Liver (tissue), 8 donors: ENCODE measurements at regions not wholly inside any gene's neighbourhood (a gene's known extent, or its start where the extent isn't known, plus 50 kb on each side); places are given as distances from the start of the nearest gene placed in this dataset.

Experiments used
- DNase-seq: peaks from one replicate; pipeline ENCODE4 v3.0.0-alpha.2; 2017; ENCODE audit warnings: low spot score
- H3K27ac ChIP-seq, 2 donors: one replicate each; pipeline ENCODE4 v1.7.0; 2013; ENCODE audit warnings: inconsistent platforms in 2 of 2, low read length in 2 of 2, control low read depth in 1 of 2, low read depth in 1 of 2, mild to moderate bottlenecking in 1 of 2
- H3K27me3 ChIP-seq, 4 donors: one replicate each; pipeline versions ENCODE4 v1.6.1 to v1.7.0; 2013; ENCODE audit warnings: low read length in 3 of 4, inconsistent platforms in 1 of 4, mild to moderate bottlenecking in 1 of 4, moderate library complexity in 1 of 4; ENCODE audit not compliant: control insufficient read depth in 4 of 4, insufficient read depth in 4 of 4
- H3K36me3 ChIP-seq, 4 donors: one replicate each; pipeline versions ENCODE4 v1.6.1 to v1.7.0; 2013; ENCODE audit warnings: low read length in 3 of 4, mild to moderate bottlenecking in 3 of 4, low read depth in 1 of 4, moderate library complexity in 1 of 4; ENCODE audit not compliant: control insufficient read depth in 4 of 4, insufficient read depth in 3 of 4
- H3K4me1 ChIP-seq, 4 donors: one replicate each; pipeline versions ENCODE4 v1.6.1 to v1.7.0; 2013; ENCODE audit warnings: low read length in 3 of 4, mild to moderate bottlenecking in 3 of 4, moderate library complexity in 1 of 4; ENCODE audit not compliant: control insufficient read depth in 4 of 4, insufficient read depth in 4 of 4
- H3K4me3 ChIP-seq, 3 donors: one replicate each; pipeline versions ENCODE4 v1.6.1 to v1.7.0; 2013; ENCODE audit warnings: low read length in 3 of 3, control low read depth in 1 of 3, low read depth in 1 of 3, mild to moderate bottlenecking in 1 of 3
- H3K9ac ChIP-seq, 2 donors: one replicate each; pipeline ENCODE4 v1.7.0; 2013; ENCODE audit warnings: low read length in 2 of 2, mild to moderate bottlenecking in 2 of 2, moderate library complexity in 2 of 2, control low read depth in 1 of 2, low read depth in 1 of 2
- H3K9me3 ChIP-seq, 4 donors: one replicate each; pipeline versions ENCODE4 v1.6.1 to v1.7.0; 2013; ENCODE audit warnings: low read length in 3 of 4; ENCODE audit not compliant: control insufficient read depth in 4 of 4
- FOXA1 ChIP-seq: IDR thresholded peaks from 2 replicates; pipeline ENCODE4 v1.6.1; 2016; ENCODE audit warnings: antibody characterized with exemption
- GABPA ChIP-seq, 2 donors: IDR thresholded peaks in 1 of 2; conservative IDR thresholded peaks in 1 of 2; 2 replicates each; pipeline ENCODE4 v1.6.1; 2016; ENCODE audit warnings: antibody characterized with exemption in 2 of 2, mild to moderate bottlenecking in 1 of 2, moderate library complexity in 1 of 2
- HNF4A ChIP-seq, 2 donors: conservative IDR thresholded peaks; 2 replicates each; pipeline ENCODE4 v1.6.1; 2016; ENCODE audit warnings: antibody characterized with exemption in 2 of 2, mild to moderate bottlenecking in 2 of 2
- HNF4G ChIP-seq: IDR thresholded peaks from 2 replicates; pipeline ENCODE4 v1.6.1; 2016; ENCODE audit warnings: antibody characterized with exemption
- NR2F2 ChIP-seq: IDR thresholded peaks from 2 replicates; pipeline ENCODE4 v1.6.1; 2016; ENCODE audit warnings: antibody characterized with exemption
- RXRA ChIP-seq, 2 donors: IDR thresholded peaks; 2 replicates each; pipeline ENCODE4 v1.6.1; 2017 to 2018; ENCODE audit warnings: antibody characterized with exemption in 2 of 2, mild to moderate bottlenecking in 1 of 2
- SP1 ChIP-seq: IDR thresholded peaks from 2 replicates; pipeline ENCODE4 v1.6.1; 2018; ENCODE audit warnings: antibody characterized with exemption, mild to moderate bottlenecking
- TAF1 ChIP-seq: conservative IDR thresholded peaks from 2 replicates; pipeline ENCODE4 v1.6.1; 2016; ENCODE audit warnings: antibody characterized with exemption, mild to moderate bottlenecking
- YY1 ChIP-seq: IDR thresholded peaks from 2 replicates; pipeline ENCODE4 v1.6.1; 2016; ENCODE audit warnings: antibody characterized with exemption, mild to moderate bottlenecking
- WGBS: extraction: QIAGEN DNeasy Blood & Tissue Kit; methylation state at CpG from one replicate; pipeline ENCODE4 v1.1.7; 2013; 5-methylcytosine and 5-hydroxymethylcytosine counted together
- TF ChIP-seq, protein P1 (sequence below): IDR thresholded peaks from 2 replicates; pipeline ENCODE4 v1.6.1; 2016; ENCODE audit warnings: antibody characterized with exemption
- TF ChIP-seq, protein P2 (sequence below): IDR thresholded peaks from 2 replicates; pipeline ENCODE4 v1.6.1; 2016; ENCODE audit warnings: antibody characterized with exemption
- TF ChIP-seq, protein P3 (sequence below): fragments of 150-350 bp; IDR thresholded peaks from 2 replicates; pipeline ENCODE4 v1.5.1; 2017; ENCODE audit warnings: improper control_type of control experiment, low read depth, low read length; ENCODE audit not compliant: missing input control
- TF ChIP-seq, protein P4 (sequence below): IDR thresholded peaks from 2 replicates; pipeline ENCODE4 v1.6.1; 2016; ENCODE audit warnings: antibody characterized with exemption
- TF ChIP-seq, protein P5 (sequence below): IDR thresholded peaks from 2 replicates; pipeline ENCODE4 v1.6.1; 2016; ENCODE audit warnings: antibody characterized with exemption, mild to moderate bottlenecking
- donor health status: healthy.
- donor health status: healthy.
- donor health status: healthy.
- donor health status: healthy.
- donor health status: healthy.

DNA sequence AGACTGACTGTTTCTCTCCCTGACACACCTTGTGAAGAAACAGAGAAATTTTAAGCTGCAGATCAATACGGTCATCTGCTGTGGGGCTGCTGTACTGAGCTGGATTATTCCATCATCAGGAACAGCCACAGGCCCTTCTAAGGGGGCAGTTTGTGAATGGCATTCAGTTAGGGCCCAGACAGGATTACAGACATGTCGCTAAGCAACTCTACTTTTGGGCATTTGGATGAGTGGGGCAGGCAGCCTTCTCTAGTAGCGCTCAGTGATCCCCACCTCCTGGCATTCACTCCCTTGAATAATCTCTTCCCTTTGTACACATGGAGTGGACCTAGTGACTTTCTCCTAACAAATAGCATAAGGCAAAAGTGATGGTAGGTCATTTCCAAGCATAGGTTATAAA lies 144.4 kb upstream of the RARB start:
- WGBS = 94% methylated on average over 3 of the region's 3 CpGs
- Histone ChIP-seq H3K4me1 (no peaks in the 10 kb centered on the region), H3K27me3 (no peaks in the 10 kb centered on the region), H3K9ac (no peak overlapping the region), H3K36me3 (no peaks in the 10 kb centered on the region), H3K4me3 (no peak overlapping the region), H3K9me3 (no peaks in the 10 kb centered on the region), H3K27ac (no peak overlapping the region)
- TF ChIP-seq YY1 (no peak), RXRA (IDR thresholded peaks at IDR 0.05) (no peak), NR2F2 (no peak), FOXA1 (no peak), HNF4A (conservative IDR thresholded peaks at IDR 0.05) (no peak), SP1 (no peak), GABPA (IDR thresholded peaks at IDR 0.05 in 1 of 2, conservative IDR thresholded peaks at IDR 0.05 in 1 of 2) (no peak), TAF1 (no peak)
- TF ChIP-seq, protein P1, sequence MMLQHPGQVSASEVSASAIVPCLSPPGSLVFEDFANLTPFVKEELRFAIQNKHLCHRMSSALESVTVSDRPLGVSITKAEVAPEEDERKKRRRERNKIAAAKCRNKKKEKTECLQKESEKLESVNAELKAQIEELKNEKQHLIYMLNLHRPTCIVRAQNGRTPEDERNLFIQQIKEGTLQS = no peak
- TF ChIP-seq, protein P2, sequence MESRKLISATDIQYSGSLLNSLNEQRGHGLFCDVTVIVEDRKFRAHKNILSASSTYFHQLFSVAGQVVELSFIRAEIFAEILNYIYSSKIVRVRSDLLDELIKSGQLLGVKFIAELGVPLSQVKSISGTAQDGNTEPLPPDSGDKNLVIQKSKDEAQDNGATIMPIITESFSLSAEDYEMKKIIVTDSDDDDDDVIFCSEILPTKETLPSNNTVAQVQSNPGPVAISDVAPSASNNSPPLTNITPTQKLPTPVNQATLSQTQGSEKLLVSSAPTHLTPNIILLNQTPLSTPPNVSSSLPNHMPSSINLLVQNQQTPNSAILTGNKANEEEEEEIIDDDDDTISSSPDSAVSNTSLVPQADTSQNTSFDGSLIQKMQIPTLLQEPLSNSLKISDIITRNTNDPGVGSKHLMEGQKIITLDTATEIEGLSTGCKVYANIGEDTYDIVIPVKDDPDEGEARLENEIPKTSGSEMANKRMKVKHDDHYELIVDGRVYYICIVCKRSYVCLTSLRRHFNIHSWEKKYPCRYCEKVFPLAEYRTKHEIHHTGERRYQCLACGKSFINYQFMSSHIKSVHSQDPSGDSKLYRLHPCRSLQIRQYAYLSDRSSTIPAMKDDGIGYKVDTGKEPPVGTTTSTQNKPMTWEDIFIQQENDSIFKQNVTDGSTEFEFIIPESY = no peak
- TF ChIP-seq, protein P3, sequence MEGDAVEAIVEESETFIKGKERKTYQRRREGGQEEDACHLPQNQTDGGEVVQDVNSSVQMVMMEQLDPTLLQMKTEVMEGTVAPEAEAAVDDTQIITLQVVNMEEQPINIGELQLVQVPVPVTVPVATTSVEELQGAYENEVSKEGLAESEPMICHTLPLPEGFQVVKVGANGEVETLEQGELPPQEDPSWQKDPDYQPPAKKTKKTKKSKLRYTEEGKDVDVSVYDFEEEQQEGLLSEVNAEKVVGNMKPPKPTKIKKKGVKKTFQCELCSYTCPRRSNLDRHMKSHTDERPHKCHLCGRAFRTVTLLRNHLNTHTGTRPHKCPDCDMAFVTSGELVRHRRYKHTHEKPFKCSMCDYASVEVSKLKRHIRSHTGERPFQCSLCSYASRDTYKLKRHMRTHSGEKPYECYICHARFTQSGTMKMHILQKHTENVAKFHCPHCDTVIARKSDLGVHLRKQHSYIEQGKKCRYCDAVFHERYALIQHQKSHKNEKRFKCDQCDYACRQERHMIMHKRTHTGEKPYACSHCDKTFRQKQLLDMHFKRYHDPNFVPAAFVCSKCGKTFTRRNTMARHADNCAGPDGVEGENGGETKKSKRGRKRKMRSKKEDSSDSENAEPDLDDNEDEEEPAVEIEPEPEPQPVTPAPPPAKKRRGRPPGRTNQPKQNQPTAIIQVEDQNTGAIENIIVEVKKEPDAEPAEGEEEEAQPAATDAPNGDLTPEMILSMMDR = no peak
- TF ChIP-seq, protein P4, sequence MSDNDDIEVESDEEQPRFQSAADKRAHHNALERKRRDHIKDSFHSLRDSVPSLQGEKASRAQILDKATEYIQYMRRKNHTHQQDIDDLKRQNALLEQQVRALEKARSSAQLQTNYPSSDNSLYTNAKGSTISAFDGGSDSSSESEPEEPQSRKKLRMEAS = no peak
- TF ChIP-seq, protein P5, sequence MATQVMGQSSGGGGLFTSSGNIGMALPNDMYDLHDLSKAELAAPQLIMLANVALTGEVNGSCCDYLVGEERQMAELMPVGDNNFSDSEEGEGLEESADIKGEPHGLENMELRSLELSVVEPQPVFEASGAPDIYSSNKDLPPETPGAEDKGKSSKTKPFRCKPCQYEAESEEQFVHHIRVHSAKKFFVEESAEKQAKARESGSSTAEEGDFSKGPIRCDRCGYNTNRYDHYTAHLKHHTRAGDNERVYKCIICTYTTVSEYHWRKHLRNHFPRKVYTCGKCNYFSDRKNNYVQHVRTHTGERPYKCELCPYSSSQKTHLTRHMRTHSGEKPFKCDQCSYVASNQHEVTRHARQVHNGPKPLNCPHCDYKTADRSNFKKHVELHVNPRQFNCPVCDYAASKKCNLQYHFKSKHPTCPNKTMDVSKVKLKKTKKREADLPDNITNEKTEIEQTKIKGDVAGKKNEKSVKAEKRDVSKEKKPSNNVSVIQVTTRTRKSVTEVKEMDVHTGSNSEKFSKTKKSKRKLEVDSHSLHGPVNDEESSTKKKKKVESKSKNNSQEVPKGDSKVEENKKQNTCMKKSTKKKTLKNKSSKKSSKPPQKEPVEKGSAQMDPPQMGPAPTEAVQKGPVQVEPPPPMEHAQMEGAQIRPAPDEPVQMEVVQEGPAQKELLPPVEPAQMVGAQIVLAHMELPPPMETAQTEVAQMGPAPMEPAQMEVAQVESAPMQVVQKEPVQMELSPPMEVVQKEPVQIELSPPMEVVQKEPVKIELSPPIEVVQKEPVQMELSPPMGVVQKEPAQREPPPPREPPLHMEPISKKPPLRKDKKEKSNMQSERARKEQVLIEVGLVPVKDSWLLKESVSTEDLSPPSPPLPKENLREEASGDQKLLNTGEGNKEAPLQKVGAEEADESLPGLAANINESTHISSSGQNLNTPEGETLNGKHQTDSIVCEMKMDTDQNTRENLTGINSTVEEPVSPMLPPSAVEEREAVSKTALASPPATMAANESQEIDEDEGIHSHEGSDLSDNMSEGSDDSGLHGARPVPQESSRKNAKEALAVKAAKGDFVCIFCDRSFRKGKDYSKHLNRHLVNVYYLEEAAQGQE = no peak
- DNase-seq = no peak

DNA sequence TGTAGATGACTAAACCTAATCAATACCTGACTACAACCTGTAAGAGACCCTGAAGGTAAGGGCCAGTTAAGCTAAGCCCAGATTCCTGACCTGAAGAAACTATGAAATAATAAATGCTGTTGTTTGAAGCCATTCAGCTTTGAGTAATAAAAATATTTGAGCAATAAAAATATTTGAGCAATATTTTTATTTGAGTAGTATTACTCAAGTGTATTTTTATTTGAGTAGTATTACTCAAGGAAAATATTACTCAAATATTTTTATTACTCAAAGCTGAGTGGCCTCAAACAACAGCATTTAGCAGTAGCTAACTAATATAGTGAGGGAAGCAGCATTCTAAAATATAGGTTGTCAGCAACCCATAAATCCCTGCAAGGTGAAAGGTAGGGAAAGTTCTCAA lies 143.8 kb upstream of the RARB start:
- Histone ChIP-seq H3K27ac (no peak overlapping the region), H3K9me3 (no peaks in the 10 kb centered on the region), H3K9ac (no peak overlapping the region), H3K4me3 (no peak overlapping the region), H3K27me3 (no peaks in the 10 kb centered on the region), H3K4me1 (no peaks in the 10 kb centered on the region), H3K36me3 (no peaks in the 10 kb centered on the region)
- no peak for TF ChIP-seq GABPA (IDR thresholded peaks at IDR 0.05 in 1 of 2, conservative IDR thresholded peaks at IDR 0.05 in 1 of 2)
- TF ChIP-seq, protein P3 = no peak
- TF ChIP-seq HNF4G = no peak
- TF ChIP-seq, protein P5 = no peak
- no peak for DNase-seq
